ENCODE measurements at regions not wholly inside any gene's neighbourhood (a gene's known extent, or its start where the extent isn't known, plus 50 kb on each side); places are given as distances from the start of the nearest gene placed in this dataset.
"Not testable (repeated sequence)": the region's sequence is repeated elsewhere in the genome, so short reads cannot be mapped to it uniquely, and the experiment has no call there.

DNA sequence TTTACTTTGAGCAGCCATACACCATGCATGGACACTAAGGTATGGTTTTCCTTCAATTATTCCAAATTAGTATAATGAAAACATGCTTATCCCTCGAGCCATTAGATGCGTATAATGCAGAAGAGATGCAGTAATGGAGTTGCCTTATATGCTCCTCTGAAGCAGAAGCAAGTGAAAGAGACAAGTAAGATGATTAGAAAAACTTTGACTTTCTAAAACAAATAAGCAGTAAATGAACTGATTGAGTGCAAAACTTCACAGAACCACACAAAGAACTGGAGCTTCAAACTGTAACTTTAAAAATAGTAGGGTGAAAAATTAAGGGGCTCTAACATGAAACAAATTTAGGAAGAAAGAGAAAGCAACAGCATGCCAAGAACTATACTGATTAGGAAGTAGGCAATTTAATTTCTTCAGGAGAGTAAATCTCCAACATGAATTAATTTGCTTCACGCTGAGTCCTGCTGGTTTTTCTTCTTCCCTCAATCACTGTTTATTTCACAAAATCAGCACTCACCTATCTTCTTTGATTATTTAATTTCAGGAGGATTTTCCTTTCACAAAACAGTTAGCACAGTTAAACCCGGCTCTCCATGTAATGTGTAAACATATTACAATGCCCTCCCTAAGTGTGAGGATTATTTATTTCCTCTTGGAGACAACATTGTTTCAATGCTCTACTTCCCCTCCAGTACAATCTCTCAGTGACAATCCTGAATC lies 90.3 kb upstream of the PAM start:
- no peak for DNase-seq (ENCODE audit: low spot score)

DNA sequence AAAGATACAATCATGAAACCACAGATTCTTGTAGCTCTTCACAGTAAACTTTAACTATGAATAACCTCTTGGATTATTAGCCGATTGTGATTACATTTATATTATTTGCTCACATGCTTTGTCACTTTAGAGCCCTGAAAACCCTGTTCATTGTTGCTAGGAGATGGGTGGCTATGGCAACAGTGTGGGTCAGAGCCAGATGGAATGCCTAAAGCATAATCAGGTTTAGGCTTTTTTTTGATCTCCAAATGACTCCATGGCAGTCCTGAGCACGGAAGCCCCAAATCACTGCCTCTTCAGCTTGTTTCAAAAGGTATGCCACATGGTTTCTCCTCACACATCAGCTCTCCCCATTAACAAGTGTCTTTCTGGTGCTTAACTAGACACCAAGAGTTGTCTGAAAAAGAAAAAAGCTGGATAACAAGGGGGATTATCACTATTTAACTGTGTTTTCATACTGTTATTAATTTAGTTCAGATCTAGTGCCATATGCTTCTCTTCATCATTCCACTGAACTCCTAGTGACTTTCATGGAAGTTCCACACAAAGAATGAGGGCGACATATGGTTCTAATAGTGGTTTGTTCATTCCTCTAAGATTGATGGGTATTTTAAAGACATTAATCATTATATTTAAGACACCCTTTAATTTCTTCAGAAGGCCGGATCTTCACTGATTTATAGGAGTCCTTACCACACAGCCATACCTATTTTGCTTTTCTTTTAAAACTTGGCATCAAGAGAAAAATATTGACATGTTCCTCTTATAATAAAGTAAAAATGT lies 88.8 kb upstream of the PAM start:
- no peak for DNase-seq (ENCODE audit: low spot score)

DNA sequence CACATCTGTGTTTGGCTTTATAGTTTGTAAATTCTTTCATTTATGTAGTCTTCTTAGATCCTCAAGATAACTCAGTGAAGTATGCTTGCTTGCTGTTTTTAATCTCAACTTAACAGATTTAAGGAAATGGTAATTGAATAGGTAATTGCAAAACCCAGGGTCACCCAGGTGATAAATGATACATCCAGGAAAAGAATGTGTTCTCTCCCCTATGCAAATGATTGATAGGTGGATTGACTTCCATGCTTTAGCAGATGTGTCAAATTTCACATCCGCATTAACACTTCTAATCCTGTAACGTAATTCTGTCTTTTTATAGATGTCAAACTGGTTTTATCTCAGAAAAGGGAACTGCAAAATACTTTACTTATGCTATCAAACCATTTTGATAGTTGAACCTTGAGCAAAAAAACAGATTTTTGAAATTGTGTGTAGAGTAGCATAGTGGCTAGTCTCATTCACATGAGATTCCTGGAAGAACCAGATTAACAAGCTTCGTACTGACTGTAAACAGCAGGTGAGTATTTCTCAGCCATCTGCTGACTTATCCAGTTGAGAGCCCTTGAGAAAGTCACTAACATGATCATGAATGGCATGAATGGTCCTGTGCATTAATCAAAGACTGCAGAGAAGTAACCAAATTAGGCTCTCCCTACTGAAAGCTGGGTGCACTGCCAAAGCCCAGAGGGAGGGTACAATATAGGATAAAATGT lies 86.7 kb upstream of the PAM start:
- DNase-seq (ENCODE audit: low spot score), result no peak

DNA sequence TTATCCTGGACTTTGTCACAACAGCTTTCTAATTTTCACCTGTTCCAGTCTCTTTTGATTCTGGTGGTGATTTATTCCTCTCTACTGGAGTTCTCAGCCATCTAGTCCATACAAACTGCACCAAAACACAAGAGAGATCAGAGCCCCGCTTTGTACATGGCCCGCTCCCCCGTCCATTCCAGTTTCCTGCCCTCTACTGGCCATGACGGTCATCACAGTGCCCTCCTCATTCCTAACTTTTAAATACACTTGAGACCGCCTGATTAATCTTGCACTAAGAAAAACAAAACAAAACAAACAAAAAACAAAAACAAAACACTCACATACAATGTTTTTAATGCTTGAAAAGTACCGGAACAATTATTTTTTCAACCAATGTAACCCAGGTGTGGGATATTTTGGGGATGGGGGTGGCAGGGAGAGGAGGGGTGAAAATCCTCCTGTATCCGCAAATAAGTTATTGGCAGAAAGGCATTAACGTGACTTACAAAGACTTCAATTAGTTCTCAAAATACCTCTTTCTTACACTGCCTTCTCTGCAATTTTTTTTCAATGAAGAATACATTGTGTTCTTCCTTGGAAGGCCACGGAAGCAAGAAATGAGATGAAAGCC lies 84.8 kb upstream of the PAM start:
- no peak for DNase-seq (ENCODE audit: low spot score)

DNA sequence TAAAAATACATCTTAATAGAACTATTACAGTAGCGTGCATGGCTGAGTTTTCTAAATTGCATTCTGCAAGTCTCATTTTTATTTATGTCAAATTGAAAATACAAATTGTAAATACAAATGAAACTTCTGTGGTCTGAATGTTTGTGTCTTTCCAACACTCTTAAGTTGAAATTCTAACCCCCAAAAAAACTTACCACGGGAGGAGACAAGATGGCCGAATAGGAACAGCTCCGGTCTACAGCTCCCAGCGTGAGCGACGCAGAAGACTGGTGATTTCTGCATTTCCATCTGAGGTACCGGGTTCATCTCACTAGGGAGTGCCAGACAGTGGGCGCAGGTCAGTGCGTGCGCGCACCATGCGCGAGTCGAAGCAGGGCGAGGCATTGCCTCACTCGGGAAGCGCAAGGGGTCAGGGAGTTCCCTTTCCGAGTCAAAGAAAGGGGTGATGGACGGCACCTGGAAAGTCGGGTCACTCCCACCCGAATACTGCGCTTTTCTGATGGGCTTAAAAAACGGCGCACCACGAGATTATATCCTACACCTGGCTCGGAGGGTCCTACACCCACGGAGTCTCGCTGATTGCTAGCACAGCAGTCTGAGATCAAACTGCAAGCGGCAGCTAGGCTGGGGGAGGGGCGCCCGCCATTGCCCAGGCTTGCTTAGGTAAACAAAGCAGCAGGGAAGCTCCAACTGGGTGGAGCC lies 83.9 kb upstream of the PAM start:
- not testable (repeated sequence) for DNase-seq (ENCODE audit: low spot score)

DNA sequence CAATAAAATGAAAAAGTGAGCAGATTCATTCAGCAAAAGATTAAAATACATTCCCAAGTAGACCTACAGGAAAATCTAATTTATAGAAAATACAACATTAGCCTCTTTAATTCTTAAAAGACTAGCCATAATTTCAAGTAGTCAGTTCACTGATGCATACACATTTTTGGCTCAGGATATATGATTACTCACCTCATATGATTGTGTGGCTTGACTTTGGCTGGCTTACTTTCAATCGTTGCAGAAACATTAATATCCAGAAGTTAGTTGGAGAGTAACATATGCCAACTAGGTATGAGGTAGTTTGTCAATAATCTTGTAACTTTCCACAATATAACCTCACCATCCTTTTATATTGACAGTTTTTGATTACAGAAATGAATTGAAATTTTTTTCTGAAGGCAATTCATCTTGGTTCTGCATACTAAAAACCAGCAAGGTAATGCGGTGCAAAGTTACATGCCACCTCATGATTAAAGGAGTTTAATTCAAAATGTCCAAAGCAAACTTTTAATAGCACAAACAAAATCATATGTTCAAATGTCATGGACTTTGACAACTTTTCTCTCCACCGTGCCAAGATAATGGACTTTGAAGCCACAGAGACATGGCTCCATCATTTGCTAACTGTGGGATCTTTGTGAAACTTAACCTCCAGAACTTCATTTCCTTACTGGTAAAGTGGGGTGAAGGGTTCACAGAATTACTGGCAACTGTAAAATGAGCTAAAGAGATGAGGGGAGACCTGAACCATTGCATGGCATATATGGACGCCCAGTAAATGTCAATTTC lies 76.6 kb upstream of the PAM start:
- DNase-seq (ENCODE audit: low spot score), result no peak

DNA sequence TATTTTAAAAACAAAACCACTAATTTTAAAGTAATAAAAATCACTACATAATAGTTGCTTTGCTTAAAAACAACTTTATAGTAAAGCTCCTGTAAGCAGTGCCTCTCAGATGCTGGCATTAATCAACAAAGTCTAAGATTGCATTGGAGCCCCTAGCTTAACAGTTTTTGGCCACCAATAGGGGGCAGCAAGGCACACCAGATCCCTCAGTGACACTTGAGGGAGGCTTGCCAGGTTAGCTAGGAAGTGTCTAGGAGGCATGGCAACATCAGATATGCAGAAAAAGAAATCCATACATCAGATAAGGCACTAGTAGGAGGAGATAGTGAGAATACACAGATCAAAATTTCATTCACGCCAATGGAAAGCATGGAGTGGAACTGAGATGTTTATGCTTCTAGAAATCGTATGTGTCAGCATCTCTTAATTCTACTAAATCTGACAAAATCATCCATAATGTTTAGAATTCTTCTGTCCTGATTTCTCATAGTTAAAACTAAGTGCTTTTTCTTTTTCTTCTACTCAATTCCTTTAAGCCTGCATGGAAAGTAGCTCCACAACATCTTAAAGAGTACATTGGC lies 73.6 kb upstream of the PAM start:
- peak; percentile 46 for DNase-seq (ENCODE audit: low spot score)

DNA sequence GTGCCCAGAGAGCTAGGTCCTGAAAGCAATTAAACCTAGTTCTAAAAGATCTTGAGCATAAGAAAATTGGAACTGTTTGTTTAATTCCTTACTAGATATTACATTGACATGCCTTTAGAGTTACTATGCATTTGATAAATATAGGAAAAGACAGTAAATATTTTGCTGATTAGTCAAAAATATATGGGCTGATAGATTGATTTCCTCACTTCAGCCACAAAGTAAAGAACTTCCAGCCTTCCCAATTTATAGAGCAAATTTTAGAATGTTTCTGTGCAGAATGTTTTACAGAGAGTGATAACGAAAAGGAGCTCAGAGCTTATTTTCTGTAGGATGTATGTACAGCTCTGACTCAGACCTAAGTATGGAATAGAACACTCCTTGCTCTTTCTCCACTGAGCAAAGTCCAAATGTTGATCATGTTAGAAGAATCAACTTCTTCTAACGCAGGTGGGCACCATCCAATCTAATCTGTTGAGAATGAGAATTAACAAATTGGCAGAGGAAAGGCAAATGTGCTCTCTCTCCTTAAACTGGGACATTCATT lies 72.9 kb upstream of the PAM start:
- no peak for DNase-seq (ENCODE audit: low spot score)

DNA sequence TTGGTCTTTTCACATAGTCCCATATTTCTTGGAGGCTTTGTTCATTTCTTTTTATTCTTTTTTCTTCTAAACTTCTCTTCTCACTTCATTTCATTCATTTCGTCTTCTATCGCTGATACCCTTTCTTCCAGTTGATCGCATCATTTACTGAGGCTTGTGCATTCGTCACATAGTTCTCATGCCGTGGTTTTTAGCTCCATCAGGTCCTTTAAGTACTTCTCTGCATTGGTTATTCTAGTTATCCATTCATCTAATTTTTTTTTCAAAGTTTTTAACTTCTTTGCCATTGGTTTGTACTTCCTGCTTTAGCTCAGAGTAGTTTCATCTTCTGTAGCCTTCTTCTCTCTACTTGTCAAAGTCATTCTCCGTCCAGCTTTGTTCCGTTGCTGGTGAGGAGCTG lies 67.0 kb upstream of the PAM start:
- DNase-seq (ENCODE audit: low spot score), result not testable (repeated sequence)

DNA sequence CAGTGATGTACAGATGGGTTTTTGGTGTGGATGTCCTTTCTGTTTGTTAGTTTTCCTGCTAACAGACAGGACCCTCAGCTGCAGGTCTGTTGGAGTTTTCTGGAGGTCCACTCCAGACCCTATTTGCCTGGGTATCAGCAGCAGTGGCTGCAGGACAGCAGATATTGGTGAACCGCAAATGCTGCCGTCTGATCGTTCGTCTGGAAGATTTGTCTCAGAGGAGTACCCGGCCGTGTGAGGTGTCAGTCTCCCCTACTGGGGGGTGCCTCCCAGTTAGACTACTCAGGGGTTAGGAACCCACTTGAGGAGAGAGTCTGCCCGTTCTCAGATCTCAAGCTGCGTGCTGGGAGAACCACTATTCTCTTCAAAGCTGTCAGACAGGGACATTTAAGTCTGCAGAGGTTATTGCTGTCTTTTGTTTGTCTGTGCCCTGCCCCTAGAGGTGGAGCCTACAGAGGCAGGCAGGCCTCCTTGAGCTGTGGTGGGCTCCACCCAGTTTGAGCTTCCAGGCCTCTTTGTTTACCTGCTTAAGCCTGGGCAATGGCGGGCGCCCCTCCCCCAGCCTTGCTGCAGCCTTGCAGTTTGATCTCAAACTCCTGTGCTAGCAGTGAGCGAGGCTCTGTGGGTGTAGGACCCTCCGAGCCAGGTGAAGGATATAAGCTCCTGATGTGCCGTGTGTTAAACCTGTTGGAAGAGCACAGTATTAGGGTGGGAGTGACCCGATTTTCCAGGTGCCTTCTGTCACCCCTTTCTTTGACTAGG lies 66.3 kb upstream of the PAM start:
- not testable (repeated sequence) for DNase-seq (ENCODE audit: low spot score)

DNA sequence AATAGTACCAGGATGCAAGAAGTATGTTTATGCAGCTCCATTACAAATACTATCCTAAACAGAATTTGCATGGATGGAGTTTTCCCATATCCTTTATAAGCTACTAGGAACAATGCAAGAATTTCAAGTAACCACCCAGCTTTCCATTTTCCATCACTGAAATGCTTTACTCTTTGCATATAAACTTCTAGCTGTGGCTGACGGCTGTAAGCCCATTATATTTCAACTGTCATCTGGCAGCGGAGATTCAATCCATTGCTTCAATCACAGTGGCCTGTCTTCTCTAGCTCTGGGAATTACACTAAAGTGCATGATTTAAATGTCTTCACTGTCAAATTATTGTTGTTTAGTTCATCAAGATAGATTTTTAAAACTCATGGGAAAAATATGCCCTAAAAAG lies 64.2 kb upstream of the PAM start:
- no peak for DNase-seq (ENCODE audit: low spot score)

DNA sequence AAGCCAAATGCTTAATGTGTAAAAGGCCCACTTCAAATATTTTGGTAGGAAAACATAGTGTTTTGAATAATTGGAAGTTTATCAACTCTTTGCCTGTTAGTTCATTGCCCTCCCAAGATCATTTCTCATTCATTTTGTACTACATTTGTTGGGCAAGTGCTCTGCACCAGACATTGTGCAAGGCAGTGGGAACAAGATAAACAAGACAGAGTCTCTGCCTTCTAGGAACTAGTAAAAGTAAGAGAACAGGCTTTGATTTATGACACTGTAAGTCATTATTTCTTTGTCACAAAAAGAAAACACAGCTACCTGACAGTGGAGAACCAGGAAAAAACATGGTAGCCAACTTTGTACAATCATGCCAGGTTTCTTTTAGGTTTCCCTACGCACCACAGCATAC lies 63.7 kb upstream of the PAM start:
- no peak for DNase-seq (ENCODE audit: low spot score)

DNA sequence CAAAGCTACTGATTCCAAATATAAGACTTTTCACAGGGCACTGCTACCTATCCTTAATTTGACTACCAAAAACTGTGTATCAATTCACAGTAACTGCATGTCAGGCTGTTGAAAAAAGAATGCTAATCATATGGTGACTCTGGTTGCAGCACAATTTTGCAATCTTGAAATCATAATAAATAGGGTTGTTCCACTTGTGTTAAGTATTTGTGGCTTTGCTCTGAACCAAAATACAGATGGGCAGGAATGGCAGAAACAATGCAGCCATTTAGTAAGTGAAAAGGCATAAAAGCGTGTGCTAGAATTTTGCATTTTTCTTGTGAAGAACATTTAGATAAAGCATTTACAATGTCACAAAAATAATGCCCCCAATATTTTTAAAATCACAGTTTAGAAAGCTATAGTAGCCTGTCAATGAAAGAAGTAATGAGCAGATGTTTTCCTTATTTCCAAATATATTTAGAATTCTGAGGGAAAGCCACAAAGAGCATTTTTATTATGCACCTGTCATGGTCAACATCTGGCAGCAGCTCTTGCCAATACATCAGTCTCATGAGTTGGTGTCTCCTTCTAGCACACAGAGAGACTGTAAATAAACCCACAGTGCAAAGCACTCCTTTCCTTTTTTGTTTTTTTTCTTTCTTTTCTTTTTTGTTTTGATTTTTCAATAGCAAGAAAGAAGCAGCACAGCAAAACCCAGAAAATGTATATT lies 54.8 kb upstream of the PAM start:
- DNase-seq (ENCODE audit: low spot score), result no peak

DNA sequence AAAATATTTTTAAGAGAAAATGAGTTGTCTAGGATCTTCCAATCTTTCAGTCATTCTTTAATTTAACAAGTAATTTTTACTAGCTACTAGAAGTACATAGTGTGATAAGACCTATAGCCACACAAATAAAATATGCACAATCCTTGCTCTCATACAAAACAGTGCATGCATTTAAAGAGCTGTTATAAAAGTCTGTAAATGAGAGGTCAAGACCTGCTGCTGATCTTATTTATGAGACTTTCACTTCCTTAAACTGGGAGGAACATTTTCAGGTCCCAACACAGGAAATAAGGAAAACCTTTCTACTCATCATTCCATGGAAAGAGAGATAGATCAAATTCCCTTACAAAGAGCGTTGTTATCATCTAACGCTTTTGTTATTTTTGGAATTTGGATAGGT lies 54.2 kb upstream of the PAM start:
- no peak for DNase-seq (ENCODE audit: low spot score)

DNA sequence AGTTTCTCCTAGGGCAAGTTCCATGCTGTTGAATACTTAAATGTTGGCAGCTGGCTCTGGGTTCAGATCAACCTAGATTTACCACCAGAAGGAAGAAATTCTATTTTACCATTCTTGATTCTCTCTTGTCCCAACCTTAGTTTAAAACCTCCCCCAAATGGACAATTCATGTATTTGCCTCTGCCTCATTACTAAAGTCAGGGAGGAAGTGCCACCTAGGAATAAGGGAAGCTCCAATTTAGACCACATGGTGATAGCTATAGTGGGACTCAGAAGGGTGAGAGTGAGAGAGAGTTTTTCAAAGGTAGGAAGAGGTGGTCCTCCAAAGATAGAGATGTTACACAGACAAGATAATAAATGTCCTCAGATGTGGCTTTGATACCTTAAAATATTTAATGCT lies 53.4 kb upstream of the PAM start:
- no peak for DNase-seq (ENCODE audit: low spot score)
